ENCODE measurements at regions not wholly inside any gene's neighbourhood (a gene's known extent, or its start where the extent isn't known, plus 50 kb on each side); places are given as distances from the start of the nearest gene placed in this dataset.

GRCh38 chr1:232204269-232204668 is 425.7 kb downstream of the SIPA1L2 start:
- Histone ChIP-seq H3K9me3 (ENCODE audit: low read depth) (peaks cover 17% of the 10 kb centered on the region), H3K36me3 (peaks cover 4% of the 10 kb centered on the region), H2AFZ (replicated peaks) (no peak overlapping the region), H3K79me2 (ENCODE audit: low read depth) (no peaks in the 10 kb centered on the region), H3K4me3 (no peak overlapping the region), H3K4me2 (no peak overlapping the region), H4K20me1 (ENCODE audit: low read depth) (no peaks in the 10 kb centered on the region), H3F3A (ENCODE audit: low read depth) (no peaks in the 10 kb centered on the region), H3K27ac (no peak overlapping the region), H3K4me1 (peaks cover under 1% of the 10 kb centered on the region), H3K27me3 (no peaks in the 10 kb centered on the region), H3K9ac (no peak overlapping the region)
- no peak for TF ChIP-seq CTCF (IDR thresholded peaks at IDR 0.05)
- Mint-ChIP-seq H3K4me3 (no peak overlapping the region), H3K9me3 (peaks cover 29% of the 10 kb centered on the region), H3K36me3 (no peaks in the 10 kb centered on the region), H3K27me3 (ENCODE audit: insufficient read depth, low read depth) (no peaks in the 10 kb centered on the region), H3K4me1 (peaks cover under 1% of the 10 kb centered on the region), H3K27ac (no peak overlapping the region)
- DNase-seq (ENCODE audit: low spot score), result no peak

- Mint-ChIP-seq H3K27me3 (ENCODE audit: insufficient read depth, low read depth) (no peaks in the 10 kb centered on the region), H3K27ac (no peak overlapping the region), H3K36me3 (no peaks in the 10 kb centered on the region), H3K4me3 (no peak overlapping the region), H3K9me3 (peaks cover 29% of the 10 kb centered on the region), H3K4me1 (no peaks in the 10 kb centered on the region)
- Histone ChIP-seq H3K9me3 (ENCODE audit: low read depth) (peaks cover 17% of the 10 kb centered on the region), H2AFZ (replicated peaks) (no peak overlapping the region), H3K79me2 (ENCODE audit: low read depth) (no peaks in the 10 kb centered on the region), H3K27ac (no peak overlapping the region), H3K27me3 (no peaks in the 10 kb centered on the region), H3F3A (ENCODE audit: low read depth) (no peaks in the 10 kb centered on the region), H3K9ac (no peak overlapping the region), H4K20me1 (ENCODE audit: low read depth) (no peaks in the 10 kb centered on the region), H3K36me3 (peaks cover 4% of the 10 kb centered on the region), H3K4me2 (no peak overlapping the region), H3K4me1 (no peaks in the 10 kb centered on the region), H3K4me3 (no peak overlapping the region)
- TF ChIP-seq CTCF (IDR thresholded peaks at IDR 0.05), result no peak
- no peak for TF ChIP-seq EZH2phosphoT487 (IDR thresholded peaks at IDR 0.05)
- TF ChIP-seq EZH2 (IDR thresholded peaks at IDR 0.05), result no peak
- no peak for DNase-seq (ENCODE audit: low spot score)
Measured at GRCh38 chr1:232201024-232201423, 428.9 kb downstream of the SIPA1L2 start.

- TF ChIP-seq EZH2phosphoT487 (IDR thresholded peaks at IDR 0.05), result no peak
- no peak for TF ChIP-seq CTCF (IDR thresholded peaks at IDR 0.05)
- TF ChIP-seq EZH2 (IDR thresholded peaks at IDR 0.05), result no peak
- peaks cover 12% of the 10 kb centered on the region for H3K9me3 Mint-ChIP-seq
- no peaks in the 10 kb centered on the region for H3K36me3 ChIP-seq
Measured at GRCh38 chr1:232196042-232196441, 433.9 kb downstream of the SIPA1L2 start.

More at GRCh38 chr1:232196042-232196441, 433.9 kb downstream of the SIPA1L2 start:
- Histone ChIP-seq H3K27me3 (no peaks in the 10 kb centered on the region), H3K9ac (no peak overlapping the region), H3K9me3 (ENCODE audit: low read depth) (no peaks in the 10 kb centered on the region), H4K20me1 (ENCODE audit: low read depth) (no peaks in the 10 kb centered on the region), H3K4me2 (no peak overlapping the region), H3K79me2 (ENCODE audit: low read depth) (no peaks in the 10 kb centered on the region), H3K4me3 (no peak overlapping the region), H2AFZ (replicated peaks) (no peak overlapping the region), H3F3A (ENCODE audit: low read depth) (no peaks in the 10 kb centered on the region), H3K27ac (no peak overlapping the region), H3K4me1 (no peaks in the 10 kb centered on the region)
- Mint-ChIP-seq H3K27ac (no peak overlapping the region), H3K27me3 (ENCODE audit: insufficient read depth, low read depth) (peaks cover 2% of the 10 kb centered on the region), H3K4me3 (no peak overlapping the region), H3K4me1 (no peaks in the 10 kb centered on the region), H3K36me3 (no peaks in the 10 kb centered on the region)
- DNase-seq (ENCODE audit: low spot score), result no peak
